Lower lobe of right lung (tissue), 2 donors: ENCODE measurements at regions not wholly inside any gene's neighbourhood (a gene's known extent, or its start where the extent isn't known, plus 50 kb on each side); places are given as distances from the start of the nearest gene placed in this dataset.

Source experiments
- ATAC-seq, 2 donors: fragments of 200-7000 bp; cut with Tn5 transposase; one replicate each; pipeline ENCODE4 v1.9.1; 2020 to 2022; ENCODE audit warnings: mild to moderate bottlenecking in 2 of 2, moderate library complexity in 2 of 2
- DNase-seq: peaks from one replicate; pipeline ENCODE4 v3.0.0-alpha.2; 2020
- H3K27ac ChIP-seq: fragments of 200-600 bp; one replicate; pipeline ENCODE4 v1.8.0; 2022
- H3K27me3 ChIP-seq: fragments of 200-600 bp; one replicate; pipeline ENCODE4 v1.8.0; 2022; ENCODE audit warnings: low read depth
- H3K36me3 ChIP-seq: fragments of 200-600 bp; one replicate; pipeline ENCODE4 v1.8.0; 2022; ENCODE audit warnings: mild to moderate bottlenecking
- H3K4me1 ChIP-seq: fragments of 200-600 bp; one replicate; pipeline ENCODE4 v1.8.0; 2022
- H3K4me3 ChIP-seq: fragments of 200-600 bp; one replicate; pipeline ENCODE4 v1.8.0; 2022; ENCODE audit warnings: mild to moderate bottlenecking
- H3K9me3 ChIP-seq: fragments of 200-600 bp; one replicate; pipeline ENCODE4 v1.8.0; 2022
- CTCF ChIP-seq: fragments of 200-600 bp; IDR thresholded peaks from one replicate; pipeline ENCODE4 v1.8.0; 2022; ENCODE audit warnings: antibody characterized with exemption, mild to moderate bottlenecking
- intact Hi-C: fragments of 100-400 bp; cut with DNase I; formaldehyde crosslinking; loops from one replicate; pipeline ENCODE4 v1.11.0; 2022
- donor health status: DM: no; HTN: yes; CAD: no; lungs with severe emphysema.

GRCh38 chr4:45646885-45647590 lies 476.8 kb downstream of the GABRG1 start:
- Histone ChIP-seq H3K27me3 (no peaks in the 10 kb centered on the region), H3K36me3 (no peaks in the 10 kb centered on the region), H3K9me3 (no peaks in the 10 kb centered on the region), H3K4me3 (no peak overlapping the region), H3K4me1 (no peaks in the 10 kb centered on the region), H3K27ac (no peak overlapping the region)
- ATAC-seq = no peak
- TF ChIP-seq CTCF = no peak
- intact Hi-C loops = no loop called here
- no peak for DNase-seq

- ATAC-seq (no peak), DNase-seq (no peak)
- no peak for TF ChIP-seq CTCF
- H3K27me3 ChIP-seq = no peaks in the 10 kb centered on the region
- H3K4me1 ChIP-seq = no peaks in the 10 kb centered on the region
- no peak overlapping the region for H3K27ac ChIP-seq
- intact Hi-C loops = no loop called here
- no peak overlapping the region for H3K4me3 ChIP-seq
- no peaks in the 10 kb centered on the region for H3K36me3 ChIP-seq
- H3K9me3 ChIP-seq = no peaks in the 10 kb centered on the region
Measured at GRCh38 chr4:45640281-45640680, 483.6 kb downstream of the GABRG1 start.

GRCh38 chr4:45638641-45639040 lies 485.2 kb downstream of the GABRG1 start:
- TF ChIP-seq CTCF = no peak
- Histone ChIP-seq H3K27ac (no peak overlapping the region), H3K9me3 (no peaks in the 10 kb centered on the region), H3K27me3 (no peaks in the 10 kb centered on the region), H3K4me3 (no peak overlapping the region), H3K4me1 (no peaks in the 10 kb centered on the region), H3K36me3 (no peaks in the 10 kb centered on the region)
- DNase-seq (no peak), ATAC-seq (no peak)
- intact Hi-C loops = no loop called here

GRCh38 chr4:45636175-45636574 lies 487.7 kb downstream of the GABRG1 start:
- DNase-seq (no peak), ATAC-seq (no peak)
- intact Hi-C loops = no loop called here
- Histone ChIP-seq H3K9me3 (no peaks in the 10 kb centered on the region), H3K27me3 (no peaks in the 10 kb centered on the region), H3K36me3 (no peaks in the 10 kb centered on the region), H3K4me3 (no peak overlapping the region), H3K27ac (no peak overlapping the region), H3K4me1 (no peaks in the 10 kb centered on the region)
- TF ChIP-seq CTCF = no peak

GRCh38 chr4:45629717-45630116 lies 494.1 kb downstream of the GABRG1 start:
- H3K27me3 ChIP-seq = no peaks in the 10 kb centered on the region
- intact Hi-C loops = no loop called here
- TF ChIP-seq CTCF = no peak
- ATAC-seq = peak; percentile 43 to 62
- no peaks in the 10 kb centered on the region for H3K4me1 ChIP-seq
- H3K4me3 ChIP-seq = no peak overlapping the region
- DNase-seq = no peak
- no peaks in the 10 kb centered on the region for H3K9me3 ChIP-seq
- H3K36me3 ChIP-seq = no peaks in the 10 kb centered on the region
- no peak overlapping the region for H3K27ac ChIP-seq
